ENCODE measurements at regions not wholly inside any gene's neighbourhood (a gene's known extent, or its start where the extent isn't known, plus 50 kb on each side); places are given as distances from the start of the nearest gene placed in this dataset.

DNA sequence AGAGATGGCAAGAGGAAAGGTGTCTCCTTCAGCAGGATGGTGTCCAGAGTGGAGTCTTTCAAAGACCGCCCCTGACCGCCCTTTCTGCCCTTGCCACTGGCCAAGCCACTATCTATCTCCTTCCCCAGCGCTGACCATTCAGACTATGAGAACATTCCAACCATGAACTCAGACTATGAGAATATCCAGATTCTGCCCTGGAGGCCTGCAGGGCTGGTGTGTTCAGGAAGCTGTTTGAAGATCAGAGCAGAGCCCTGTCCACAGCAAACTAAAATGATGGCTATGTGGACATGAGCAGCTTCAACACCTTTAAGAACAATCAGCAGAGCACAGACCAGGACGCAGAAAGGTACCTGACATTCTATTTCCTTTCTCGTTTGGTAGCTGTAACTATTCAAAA lies 57.3 kb upstream of the WNT7A start:
- TF ChIP-seq YY1 (IDR thresholded peaks at IDR 0.05; ENCODE audit: insufficient read depth, insufficient read length), result no peak
- TF ChIP-seq ZNF274 (IDR thresholded peaks at IDR 0.05; ENCODE audit: low read depth, low read length), result no peak
